Activated naive CD8-positive, alpha-beta T cell treated with anti-CD3 and anti-CD28 coated beads, Interleukin-2, amount 50 U/mL, for 24 hours (primary cell): ENCODE measurements at regions not wholly inside any gene's neighbourhood (a gene's known extent, or its start where the extent isn't known, plus 50 kb on each side); places are given as distances from the start of the nearest gene placed in this dataset.

Source experiments
- ATAC-seq: fragments of 150-1000 bp; cut with Tn5 transposase; one replicate; pipeline ENCODE4 v1.10.0; 2021
- DNase-seq: peaks from one replicate; pipeline ENCODE4 v3.0.0; 2021
- H3K27ac Mint-ChIP-seq: one replicate; pipeline ENCODE4 v1.8.0; 2021; ENCODE audit warnings: mild to moderate bottlenecking, mixed read lengths
- H3K27me3 Mint-ChIP-seq: one replicate; pipeline ENCODE4 v1.8.0; 2021; ENCODE audit warnings: mixed read lengths
- H3K36me3 Mint-ChIP-seq: one replicate; pipeline ENCODE4 v1.8.0; 2021; ENCODE audit warnings: low read depth, mixed read lengths
- H3K4me1 Mint-ChIP-seq: one replicate; pipeline ENCODE4 v1.8.0; 2021; ENCODE audit warnings: mixed read lengths
- H3K4me3 Mint-ChIP-seq: one replicate; pipeline ENCODE4 v1.8.0; 2021; ENCODE audit warnings: mild to moderate bottlenecking, moderate library complexity, mixed read lengths
- H3K9me3 Mint-ChIP-seq: one replicate; pipeline ENCODE4 v1.8.0; 2021; ENCODE audit warnings: mixed read lengths

DNA sequence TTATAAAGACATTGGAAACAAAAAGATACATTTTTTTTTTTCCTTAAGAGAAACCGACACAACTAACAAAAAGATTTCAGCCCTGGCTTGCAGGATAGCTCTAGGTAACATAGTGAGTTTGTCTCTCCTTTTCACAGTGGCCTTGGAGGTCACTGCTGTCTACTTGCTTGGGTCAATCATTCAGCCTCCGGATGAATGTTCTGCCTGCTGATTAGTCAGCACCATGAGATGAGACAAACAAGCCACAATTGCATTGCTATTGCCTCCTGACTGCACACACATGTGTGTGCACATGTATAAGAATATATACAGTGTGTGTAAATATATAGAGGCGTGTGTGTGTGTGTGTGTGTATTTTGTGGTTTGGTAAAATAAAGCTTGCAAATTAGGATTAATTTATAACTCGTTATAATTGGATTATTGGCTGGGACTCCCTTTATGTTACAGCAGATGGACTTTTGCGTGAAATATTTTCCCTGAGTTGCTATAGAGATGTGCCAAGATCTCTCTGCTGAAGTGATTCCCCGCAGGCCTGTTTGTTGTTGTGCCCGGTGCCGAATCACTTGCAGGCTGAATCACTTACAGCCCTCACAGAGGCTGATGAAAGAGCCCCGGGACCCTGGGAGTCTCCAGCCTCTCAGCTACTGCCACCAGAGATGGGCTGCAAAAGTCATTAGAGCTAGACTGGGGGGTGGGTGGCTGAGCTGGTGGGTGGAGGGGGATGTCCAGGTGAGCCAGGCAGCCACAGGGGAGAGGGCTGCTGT is 161.2 kb downstream of the FGF18 start:
- H3K4me3 Mint-ChIP-seq: no peak overlapping the region
- peaks cover 16% of the 10 kb centered on the region for H3K27me3 Mint-ChIP-seq
- H3K9me3 Mint-ChIP-seq: peaks cover 6% of the 10 kb centered on the region
- ATAC-seq: no peak
- DNase-seq: no peak
- no peaks in the 10 kb centered on the region for H3K4me1 Mint-ChIP-seq
- H3K36me3 Mint-ChIP-seq: no peaks in the 10 kb centered on the region
- no peak overlapping the region for H3K27ac Mint-ChIP-seq

DNA sequence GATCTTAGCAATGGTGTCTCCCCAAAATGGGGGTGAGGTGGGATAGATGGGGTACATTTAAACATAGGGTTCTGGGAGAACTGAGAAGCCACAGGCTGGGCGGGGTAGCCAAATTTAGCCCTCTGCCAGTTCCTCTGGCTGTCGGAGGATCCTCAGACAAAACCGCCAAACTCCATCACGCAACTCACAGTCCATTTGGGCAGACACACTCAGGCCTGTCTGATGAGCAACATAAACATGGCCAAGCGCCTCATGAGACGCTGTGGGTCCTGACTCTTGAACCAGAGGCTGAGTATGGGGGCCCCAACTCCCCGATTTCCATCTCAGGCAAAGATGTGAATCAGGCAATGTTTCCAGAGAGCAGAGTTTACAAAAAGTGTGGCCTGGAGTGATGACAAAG is 162.3 kb downstream of the FGF18 start:
- no peaks in the 10 kb centered on the region for H3K36me3 Mint-ChIP-seq
- no peak for ATAC-seq
- H3K27me3 Mint-ChIP-seq: peaks cover 14% of the 10 kb centered on the region

DNA sequence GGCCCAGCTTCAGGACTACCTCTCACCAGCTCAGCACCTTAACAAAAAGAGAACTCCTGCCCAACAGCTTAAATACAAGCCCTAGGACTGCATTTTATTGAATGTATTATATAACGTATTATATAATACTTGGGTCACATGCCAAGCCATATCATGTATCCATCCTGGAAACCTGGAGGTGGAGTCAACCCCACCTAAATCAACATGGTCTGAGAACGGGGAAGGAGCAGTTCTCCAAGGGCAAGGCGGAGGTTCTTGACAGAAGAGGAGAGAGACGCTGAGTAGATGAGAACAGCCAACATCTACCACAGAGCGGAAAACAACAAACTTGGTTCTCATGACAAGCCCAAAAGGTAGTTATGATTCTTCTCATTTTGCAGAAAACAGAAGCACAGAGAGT is 163.4 kb downstream of the FGF18 start:
- ATAC-seq (no peak), DNase-seq (no peak)
- H3K27me3 Mint-ChIP-seq: peaks cover 17% of the 10 kb centered on the region
- H3K9me3 Mint-ChIP-seq: no peaks in the 10 kb centered on the region
- H3K4me3 Mint-ChIP-seq: no peak overlapping the region
- H3K27ac Mint-ChIP-seq: no peak overlapping the region
- H3K4me1 Mint-ChIP-seq: no peaks in the 10 kb centered on the region
- H3K36me3 Mint-ChIP-seq: no peaks in the 10 kb centered on the region

More for the DNA sequence above, 162.3 kb downstream of the FGF18 start:
- no peak overlapping the region for H3K27ac Mint-ChIP-seq
- no peaks in the 10 kb centered on the region for H3K9me3 Mint-ChIP-seq
- no peaks in the 10 kb centered on the region for H3K4me1 Mint-ChIP-seq
- H3K4me3 Mint-ChIP-seq: no peak overlapping the region
- no peak for DNase-seq

DNA sequence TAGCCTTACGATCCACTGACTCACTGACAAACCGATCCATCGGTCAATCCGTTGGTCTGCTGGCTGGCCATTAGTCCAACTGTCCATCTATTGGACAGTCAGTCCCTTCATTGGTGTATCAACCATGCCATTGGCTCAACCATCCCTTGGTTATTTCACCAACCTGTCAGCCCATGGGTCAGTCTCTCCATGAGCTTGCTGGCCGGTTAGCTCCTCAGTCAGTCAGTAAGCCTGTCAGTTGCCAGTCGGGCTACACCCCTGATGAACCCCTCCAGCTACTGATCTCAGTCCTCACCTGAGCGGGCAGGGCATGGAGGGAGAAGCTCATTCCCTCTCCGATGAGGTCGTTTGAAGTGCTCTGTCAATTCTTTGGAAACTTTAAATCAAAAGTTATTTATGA is 166.5 kb downstream of the FGF18 start:
- Mint-ChIP-seq H3K27ac (no peak overlapping the region), H3K4me1 (no peaks in the 10 kb centered on the region), H3K4me3 (no peak overlapping the region), H3K36me3 (no peaks in the 10 kb centered on the region), H3K9me3 (no peaks in the 10 kb centered on the region), H3K27me3 (peaks cover 14% of the 10 kb centered on the region)
- DNase-seq (no peak), ATAC-seq (no peak)

DNA sequence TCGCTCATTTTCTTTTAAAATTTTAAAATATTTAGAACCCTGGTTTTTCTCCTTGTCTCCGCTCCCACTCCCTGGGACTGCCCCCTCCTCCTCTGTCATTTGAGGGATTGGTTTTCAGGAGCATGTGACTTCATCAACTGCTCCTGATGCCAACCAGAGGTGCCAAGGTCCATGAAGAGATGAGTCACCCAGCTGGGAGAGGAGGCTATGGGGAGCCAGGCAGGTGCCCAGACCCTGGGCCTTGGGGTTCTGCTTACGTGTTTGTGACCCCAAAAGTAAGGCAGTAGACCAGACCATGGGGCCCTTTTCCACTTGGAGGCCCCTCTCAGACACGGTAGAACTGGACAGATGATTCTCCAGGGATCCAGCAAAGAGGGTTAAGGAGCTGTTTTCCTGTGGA is 167.0 kb downstream of the FGF18 start:
- no peaks in the 10 kb centered on the region for H3K36me3 Mint-ChIP-seq
- no peak overlapping the region for H3K4me3 Mint-ChIP-seq
- no peak overlapping the region for H3K27ac Mint-ChIP-seq
- H3K4me1 Mint-ChIP-seq: no peaks in the 10 kb centered on the region
- no peak for DNase-seq
- no peak for ATAC-seq
- no peaks in the 10 kb centered on the region for H3K9me3 Mint-ChIP-seq
- H3K27me3 Mint-ChIP-seq: peaks cover 14% of the 10 kb centered on the region

DNA sequence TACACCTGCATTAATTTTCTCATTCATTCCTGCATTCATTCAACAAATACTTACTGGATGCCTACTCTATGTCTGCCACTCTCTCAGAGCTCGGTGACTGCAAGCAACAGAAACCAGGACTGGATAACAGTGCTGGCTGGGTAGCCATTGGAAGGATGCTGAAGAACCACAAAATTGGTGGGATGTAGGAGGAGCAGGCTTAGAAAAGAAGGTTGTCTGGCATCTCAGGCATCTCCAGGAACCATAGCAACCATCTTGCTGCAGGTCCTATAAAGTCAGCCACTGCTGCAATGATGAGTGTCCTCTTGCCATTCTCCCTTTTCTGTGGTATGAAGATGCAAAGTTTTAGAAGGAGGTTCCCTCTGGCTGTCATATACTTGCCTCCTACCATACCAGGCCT is 168.6 kb downstream of the FGF18 start:
- H3K9me3 Mint-ChIP-seq: no peaks in the 10 kb centered on the region
- H3K36me3 Mint-ChIP-seq: no peaks in the 10 kb centered on the region
- H3K4me3 Mint-ChIP-seq: no peak overlapping the region
- no peaks in the 10 kb centered on the region for H3K4me1 Mint-ChIP-seq
- peaks cover 16% of the 10 kb centered on the region for H3K27me3 Mint-ChIP-seq
- H3K27ac Mint-ChIP-seq: no peak overlapping the region
- ATAC-seq (no peak), DNase-seq (no peak)

DNA sequence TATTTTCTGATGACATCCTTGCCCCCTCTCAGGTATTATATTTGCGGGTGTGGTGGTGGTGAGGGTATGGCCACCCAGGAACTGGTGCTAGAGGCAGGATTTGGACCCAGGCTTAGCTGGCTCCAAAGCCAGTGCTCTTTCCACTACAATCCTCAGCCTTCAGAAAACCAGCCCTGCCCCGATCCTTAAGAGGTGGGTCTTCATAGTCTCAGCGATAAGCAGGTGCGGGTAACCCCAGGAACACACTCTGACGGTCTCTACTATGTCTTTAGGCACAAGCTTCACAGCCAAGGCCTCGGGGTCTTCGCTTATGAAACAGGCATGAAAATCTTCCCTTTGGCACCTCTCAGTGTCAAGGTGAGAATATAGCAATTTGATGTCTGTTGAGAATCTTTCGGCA is 169.3 kb downstream of the FGF18 start:
- ATAC-seq: no peak
- no peaks in the 10 kb centered on the region for H3K9me3 Mint-ChIP-seq
- no peaks in the 10 kb centered on the region for H3K36me3 Mint-ChIP-seq

DNA sequence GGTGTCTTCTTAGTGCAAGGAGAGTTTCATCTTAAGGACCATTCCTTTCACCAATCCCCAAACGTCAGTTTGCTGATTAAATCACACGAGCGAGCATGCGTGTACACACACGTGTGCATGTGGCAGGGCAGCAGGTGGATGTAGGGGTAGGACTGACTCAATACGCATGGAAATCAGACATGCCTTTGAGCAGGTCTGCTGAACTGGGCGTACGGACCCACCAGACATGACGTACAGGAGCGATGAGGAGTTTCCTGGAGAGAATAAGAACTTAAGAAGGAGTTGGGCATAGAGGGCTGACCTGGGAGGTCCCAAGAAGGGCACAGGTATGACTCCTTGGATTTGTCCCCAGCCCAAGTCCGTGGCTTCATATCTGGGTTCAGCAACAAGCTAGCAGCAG is 170.0 kb downstream of the FGF18 start:
- no peaks in the 10 kb centered on the region for H3K4me1 Mint-ChIP-seq
- H3K9me3 Mint-ChIP-seq: no peaks in the 10 kb centered on the region
- H3K36me3 Mint-ChIP-seq: no peaks in the 10 kb centered on the region
- no peak for DNase-seq
- H3K27ac Mint-ChIP-seq: no peak overlapping the region
- no peak overlapping the region for H3K4me3 Mint-ChIP-seq
- peaks cover 14% of the 10 kb centered on the region for H3K27me3 Mint-ChIP-seq
- no peak for ATAC-seq

More for the DNA sequence above, 169.3 kb downstream of the FGF18 start:
- DNase-seq: no peak
- Mint-ChIP-seq H3K4me1 (no peaks in the 10 kb centered on the region), H3K27ac (no peak overlapping the region), H3K4me3 (no peak overlapping the region), H3K27me3 (peaks cover 16% of the 10 kb centered on the region)

DNA sequence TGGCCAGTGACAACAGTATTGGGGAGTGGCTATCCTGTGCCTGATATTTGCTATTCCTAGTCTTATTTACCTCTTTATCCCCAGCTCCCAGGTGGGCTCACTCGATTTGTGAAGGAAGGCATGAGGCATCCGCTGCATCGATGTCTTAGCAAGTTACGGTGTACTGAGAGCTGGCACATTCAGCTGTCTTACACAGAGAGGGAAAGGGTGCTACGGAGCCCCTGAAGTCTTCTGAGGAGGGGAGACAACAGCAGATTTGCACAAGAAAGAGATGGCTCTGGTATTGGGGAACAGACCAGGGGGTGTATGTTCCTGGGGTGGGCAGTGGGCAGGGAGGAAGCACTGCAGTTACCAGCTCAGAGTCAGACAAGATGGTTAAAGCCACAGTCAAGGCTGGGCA is 172.6 kb downstream of the FGF18 start:
- DNase-seq (no peak), ATAC-seq (no peak)
- Mint-ChIP-seq H3K36me3 (no peaks in the 10 kb centered on the region), H3K27ac (no peak overlapping the region), H3K4me1 (peaks cover 5% of the 10 kb centered on the region), H3K4me3 (no peak overlapping the region), H3K9me3 (no peaks in the 10 kb centered on the region), H3K27me3 (peaks cover 7% of the 10 kb centered on the region)

DNA sequence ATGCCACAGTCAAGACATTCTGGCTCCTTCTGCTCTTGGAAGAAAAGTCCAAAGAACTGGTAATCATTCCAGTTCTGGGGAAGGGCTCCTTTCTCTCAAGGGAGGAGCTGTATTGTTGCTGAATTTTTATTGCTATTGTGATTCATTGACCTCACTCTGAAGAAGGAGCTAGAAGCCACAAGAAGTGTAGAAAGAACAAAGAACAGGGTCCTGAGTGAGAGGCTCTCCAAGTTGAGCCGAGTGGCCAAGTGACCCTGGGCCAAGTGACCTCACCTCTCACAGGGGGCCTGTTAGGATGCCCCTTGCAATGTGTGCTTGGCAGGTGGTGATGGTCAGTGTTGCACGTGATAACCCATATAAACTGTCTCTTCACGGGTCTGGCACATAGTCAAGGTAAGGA is 173.3 kb downstream of the FGF18 start:
- Mint-ChIP-seq H3K4me1 (peaks cover 5% of the 10 kb centered on the region), H3K27ac (no peak overlapping the region), H3K4me3 (no peak overlapping the region), H3K36me3 (no peaks in the 10 kb centered on the region), H3K27me3 (peaks cover 4% of the 10 kb centered on the region), H3K9me3 (no peaks in the 10 kb centered on the region)
- DNase-seq (no peak), ATAC-seq (no peak)

DNA sequence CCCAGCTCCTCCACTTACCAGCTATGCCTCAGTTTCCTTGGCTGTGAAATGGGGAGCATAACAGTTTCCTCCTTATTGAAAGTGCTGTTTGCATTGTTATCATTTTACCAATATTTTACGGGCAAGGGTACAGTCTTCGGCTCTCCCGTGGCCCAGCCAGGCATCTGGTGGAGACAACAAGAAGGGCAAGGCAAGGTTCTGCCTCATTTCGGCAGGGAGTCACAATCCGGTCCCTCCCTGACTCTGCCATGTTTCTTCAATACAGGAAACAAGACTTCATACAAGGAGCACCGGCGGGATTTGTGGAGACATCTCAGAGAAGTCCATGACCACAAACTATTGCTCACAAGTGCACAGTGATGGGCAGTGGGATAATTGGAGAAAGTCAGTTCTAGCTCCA is 174.0 kb downstream of the FGF18 start:
- Mint-ChIP-seq H3K36me3 (no peaks in the 10 kb centered on the region), H3K9me3 (no peaks in the 10 kb centered on the region)
- no peak for DNase-seq

DNA sequence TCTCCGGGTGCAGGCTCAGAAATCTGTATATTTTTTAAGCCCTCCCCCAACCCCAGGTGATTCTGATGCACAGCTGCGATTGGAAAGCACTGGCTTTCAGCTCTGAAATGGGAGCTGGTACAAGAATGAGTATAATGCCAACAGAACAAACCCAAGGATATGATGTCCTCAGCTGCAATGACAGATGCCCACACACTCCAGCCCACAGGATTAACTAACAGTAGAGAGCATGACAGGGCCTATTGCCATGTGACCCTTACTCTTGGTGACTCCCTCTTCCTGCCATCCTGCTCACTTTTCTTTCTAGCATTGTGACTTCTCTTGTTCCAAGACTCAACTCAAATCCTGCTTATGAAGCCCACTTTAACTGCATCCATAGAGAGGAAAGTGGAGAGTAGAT is 174.5 kb downstream of the FGF18 start:
- Mint-ChIP-seq H3K4me1 (peaks cover 5% of the 10 kb centered on the region), H3K36me3 (no peaks in the 10 kb centered on the region), H3K27me3 (peaks cover 7% of the 10 kb centered on the region), H3K27ac (no peak overlapping the region), H3K9me3 (no peaks in the 10 kb centered on the region), H3K4me3 (no peak overlapping the region)
- no peak for ATAC-seq
- no peak for DNase-seq

More for the DNA sequence above, 174.0 kb downstream of the FGF18 start:
- ATAC-seq: no peak
- no peak overlapping the region for H3K4me3 Mint-ChIP-seq
- no peak overlapping the region for H3K27ac Mint-ChIP-seq
- peaks cover 5% of the 10 kb centered on the region for H3K4me1 Mint-ChIP-seq
- H3K27me3 Mint-ChIP-seq: peaks cover 6% of the 10 kb centered on the region

DNA sequence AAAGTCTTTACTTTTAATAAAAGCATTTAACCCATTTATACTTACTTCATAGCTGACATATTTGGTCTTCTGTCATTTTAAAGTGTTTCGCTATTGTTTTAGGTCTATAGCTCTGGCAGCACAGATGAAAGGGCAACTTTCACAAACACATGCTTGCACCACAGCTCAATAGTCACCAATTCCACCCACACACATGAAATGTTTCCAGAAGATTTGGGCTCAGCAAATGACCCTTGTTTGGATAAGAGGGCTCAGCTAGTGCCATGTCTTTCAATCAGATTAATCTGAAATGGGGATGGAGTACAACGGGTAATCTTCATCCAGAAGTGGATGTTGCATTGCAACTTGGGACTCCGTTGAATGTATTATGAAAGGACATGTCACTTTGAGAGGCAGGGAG is 176.0 kb downstream of the FGF18 start:
- no peaks in the 10 kb centered on the region for H3K9me3 Mint-ChIP-seq
- peak overlapping the region; percentile 33 for H3K27ac Mint-ChIP-seq
- DNase-seq (no peak), ATAC-seq (peak; percentile 39)
- H3K27me3 Mint-ChIP-seq: peaks cover 6% of the 10 kb centered on the region
- no peaks in the 10 kb centered on the region for H3K36me3 Mint-ChIP-seq
- H3K4me3 Mint-ChIP-seq: no peak overlapping the region
- H3K4me1 Mint-ChIP-seq: peaks cover 15% of the 10 kb centered on the region

DNA sequence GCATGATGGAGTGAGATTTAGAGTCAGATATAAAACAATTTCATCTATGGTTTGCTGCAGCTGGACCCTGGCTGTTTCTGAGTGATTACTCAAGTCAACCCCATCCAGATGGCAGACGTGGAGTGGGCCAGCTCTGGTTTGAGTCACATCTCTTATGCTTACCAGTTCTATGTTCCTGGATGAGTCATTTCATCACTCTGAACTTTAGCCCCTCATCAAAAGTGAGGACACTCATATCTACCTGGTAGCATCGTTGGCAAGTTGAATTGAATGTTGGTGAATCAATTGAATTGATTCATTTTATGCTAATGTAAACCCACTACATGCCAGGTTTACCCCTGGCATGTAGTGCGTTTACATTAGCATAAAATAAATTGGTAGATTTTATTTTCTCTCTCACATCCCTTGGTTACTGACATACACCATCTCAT is 176.4 kb downstream of the FGF18 start:
- Mint-ChIP-seq H3K27ac (peak overlapping the region; percentile 33), H3K4me3 (no peak overlapping the region), H3K9me3 (no peaks in the 10 kb centered on the region), H3K36me3 (no peaks in the 10 kb centered on the region), H3K4me1 (peaks cover 19% of the 10 kb centered on the region), H3K27me3 (peaks cover 6% of the 10 kb centered on the region)
- ATAC-seq (peak; percentile 56), DNase-seq (peak; percentile 17)

DNA sequence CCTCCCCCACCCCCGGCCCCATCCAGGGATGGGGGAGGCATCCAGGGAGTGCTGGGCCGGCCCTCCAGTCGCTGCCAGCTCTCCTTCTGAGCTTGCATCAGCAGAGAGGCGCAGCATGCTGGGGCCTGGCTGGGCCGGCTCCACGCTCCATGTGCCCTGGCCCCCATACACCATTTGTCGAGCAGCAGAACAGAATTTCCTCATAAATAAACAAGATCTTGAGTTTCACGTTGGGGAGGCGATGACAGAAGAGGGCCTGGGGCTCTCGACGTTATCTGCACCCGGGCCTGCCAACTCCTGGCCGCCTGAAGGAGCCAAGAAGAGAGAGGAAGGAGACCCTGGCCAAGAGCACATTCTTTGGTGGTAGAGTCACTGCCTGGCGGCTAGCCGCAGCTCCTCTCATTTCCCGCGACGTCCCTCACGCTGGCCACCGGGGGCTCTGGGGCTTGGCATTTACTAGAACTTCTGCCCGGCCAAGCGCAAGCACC is 177.0 kb downstream of the FGF18 start:
- no peak overlapping the region for H3K4me3 Mint-ChIP-seq
- H3K9me3 Mint-ChIP-seq: no peaks in the 10 kb centered on the region
- H3K4me1 Mint-ChIP-seq: peaks cover 24% of the 10 kb centered on the region
- no peaks in the 10 kb centered on the region for H3K36me3 Mint-ChIP-seq
- ATAC-seq: no peak
- peaks cover 6% of the 10 kb centered on the region for H3K27me3 Mint-ChIP-seq
- no peak overlapping the region for H3K27ac Mint-ChIP-seq
- DNase-seq: no peak
